K562 (cell line): ENCODE measurements at regions not wholly inside any gene's neighbourhood (a gene's known extent, or its start where the extent isn't known, plus 50 kb on each side); places are given as distances from the start of the nearest gene placed in this dataset.

Experiments
- NONO ChIP-seq, 2 experiments: fragments of 200-400 bp in 1 of 2; fragments of 450-650 bp in 1 of 2; formaldehyde crosslinking in 1 of 2; IDR thresholded peaks; 2 replicates each; pipeline ENCODE4 v1.6.1; 2017; ENCODE audit warnings: low read depth in 2 of 2, mild to moderate bottlenecking in 2 of 2, moderate library complexity in 2 of 2, low read length in 1 of 2
- PPARD ChIP-seq: fragments of 250-450 bp; sonication (Bioruptor Pico); IDR thresholded peaks from 2 replicates; pipeline ENCODE4 v1.8.0; 2022; ENCODE audit warnings: inconsistent platforms, mild to moderate bottlenecking, moderate library complexity
- ZBTB40 ChIP-seq, 2 experiments: fragments of 450-650 bp in 1 of 2; sonication (generic) in 1 of 2; formaldehyde crosslinking in 1 of 2; IDR thresholded peaks; 2 replicates each; pipeline versions ENCODE4 v1.7.1 to v1.9.0; 2016 to 2022; ENCODE audit warnings: inconsistent platforms in 1 of 2, mild to moderate bottlenecking in 1 of 2, missing genetic modification reagents in 1 of 2
- ZNF165 ChIP-seq: fragments of 250-450 bp; sonication (Bioruptor Pico); IDR thresholded peaks from 2 replicates; pipeline ENCODE4 v1.4.0; 2020; ENCODE audit warnings: borderline replicate concordance
- ZNF766 ChIP-seq: fragments of 200-800 bp; sonication (Bioruptor generic); conservative IDR thresholded peaks from 2 replicates; pipeline ENCODE4 v1.6.1; 2016; ENCODE audit warnings: missing genetic modification characterization, missing compliant biosample characterization

GRCh38 chr6:167053895-167054530 is 54.8 kb downstream of the CEP43 start (continued):
- no peak for TF ChIP-seq ZBTB40 (IDR thresholded peaks at IDR 0.05)
- no peak for TF ChIP-seq ZBTB40 (CRISPR knock-in tag; IDR thresholded peaks at IDR 0.05)
- no peak for TF ChIP-seq ZNF766
- TF ChIP-seq NONO (IDR thresholded peaks at IDR 0.05; ENCODE audit: low read depth in 2 of 2, low read length in 1 of 2) = no peak
- TF ChIP-seq PPARD = no peak
- TF ChIP-seq ZNF165 = no peak
